ENCODE measurements at regions not wholly inside any gene's neighbourhood (a gene's known extent, or its start where the extent isn't known, plus 50 kb on each side); places are given as distances from the start of the nearest gene placed in this dataset.

DNA sequence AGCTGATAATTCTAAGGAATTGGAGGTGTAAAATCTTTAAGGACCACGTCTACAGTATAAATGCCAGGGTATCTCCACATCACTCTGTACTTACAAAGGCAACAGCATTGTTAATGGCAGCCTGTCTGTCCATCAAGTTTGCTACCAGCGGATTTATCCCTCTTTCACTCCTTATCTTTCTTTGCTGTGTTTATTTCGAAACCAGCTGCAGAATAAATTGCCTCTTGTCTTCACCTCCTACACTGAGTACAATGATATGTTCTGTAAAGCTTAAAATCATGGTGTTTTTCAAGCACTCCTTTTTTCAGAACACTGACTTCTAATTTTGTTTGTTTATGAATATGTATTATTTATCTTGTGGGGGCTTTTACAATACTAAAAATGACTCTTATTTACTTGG lies 1088.1 kb downstream of the NR2F1-AS1 start:
- intact Hi-C loops (cut with DNase I): no loop called here
- ATAC-seq: peak in 1 of 2 donors; percentile 53
- no peak for DNase-seq

DNA sequence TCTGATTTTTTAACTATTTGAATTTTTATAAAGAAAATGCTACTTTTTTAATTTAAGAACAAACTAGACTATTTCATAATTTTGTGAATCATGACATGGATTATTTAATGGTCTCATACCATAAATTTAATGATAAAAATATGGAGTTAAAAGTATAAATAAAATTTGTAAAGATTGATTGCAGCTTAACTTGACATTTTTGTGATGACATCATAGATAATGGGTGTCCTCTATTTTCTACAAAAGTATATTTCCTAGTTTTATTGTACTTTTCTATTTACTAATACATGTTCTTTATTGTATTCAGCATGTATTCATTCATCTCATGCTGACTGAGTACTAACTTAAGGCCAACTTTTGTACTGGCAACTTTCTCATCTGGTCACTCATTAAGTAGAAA lies 1096.5 kb downstream of the NR2F1-AS1 start:
- intact Hi-C loops (cut with DNase I): no loop called here
- no peak for DNase-seq
- ATAC-seq: no peak

DNA sequence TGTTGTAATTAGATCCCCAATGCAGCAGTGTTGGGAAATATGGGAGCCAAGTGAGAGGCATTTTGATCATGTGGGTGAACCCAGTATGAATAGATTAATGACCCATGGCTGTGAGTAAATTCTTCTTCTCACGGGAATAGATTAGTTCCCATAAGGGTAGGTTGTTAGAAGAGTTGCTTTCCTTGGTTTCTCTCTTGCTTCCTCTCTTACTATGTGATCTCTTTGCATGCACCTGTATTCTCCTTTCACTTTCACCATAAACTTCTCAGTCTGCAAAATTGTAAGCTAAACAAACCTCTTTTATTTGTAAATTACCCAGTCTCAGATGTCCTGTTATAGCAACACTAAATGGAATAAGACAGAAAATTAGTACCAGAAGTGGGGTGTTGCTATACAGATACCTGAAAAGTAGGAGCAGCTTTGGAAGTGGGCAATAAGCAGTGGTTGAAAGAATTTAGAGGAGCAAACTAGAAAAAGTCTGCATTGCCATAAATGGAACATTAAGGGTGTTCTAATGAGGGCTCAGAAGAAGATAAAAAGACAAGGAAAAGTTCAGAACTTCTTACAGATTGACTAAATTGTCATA lies 1090.0 kb upstream of the ARRDC3 start:
- intact Hi-C loops (cut with DNase I): no loop called here
- no peak for ATAC-seq

DNA sequence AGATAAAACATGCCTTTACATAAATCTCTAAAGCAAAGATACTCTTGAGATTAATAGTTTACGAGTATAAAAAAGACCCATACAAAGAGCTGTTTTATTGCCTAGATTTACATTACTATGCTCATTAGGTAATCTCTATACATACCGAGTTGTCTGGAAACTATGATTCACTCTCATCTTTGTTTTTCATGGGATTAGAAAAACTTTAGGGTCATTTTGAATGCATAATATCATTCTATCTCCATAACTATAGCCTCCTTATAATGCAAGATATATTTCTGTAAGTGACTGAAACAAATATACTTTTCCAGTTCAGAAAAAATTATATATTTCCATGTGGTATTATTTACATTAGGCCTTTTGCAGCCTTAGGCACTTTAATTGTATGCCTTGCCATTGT lies 1088.7 kb upstream of the ARRDC3 start:
- ATAC-seq (no peak), DNase-seq (no peak)
- intact Hi-C loops (cut with DNase I): no loop called here

More for the DNA sequence above, 1090.0 kb upstream of the ARRDC3 start:
- DNase-seq: no peak

DNA sequence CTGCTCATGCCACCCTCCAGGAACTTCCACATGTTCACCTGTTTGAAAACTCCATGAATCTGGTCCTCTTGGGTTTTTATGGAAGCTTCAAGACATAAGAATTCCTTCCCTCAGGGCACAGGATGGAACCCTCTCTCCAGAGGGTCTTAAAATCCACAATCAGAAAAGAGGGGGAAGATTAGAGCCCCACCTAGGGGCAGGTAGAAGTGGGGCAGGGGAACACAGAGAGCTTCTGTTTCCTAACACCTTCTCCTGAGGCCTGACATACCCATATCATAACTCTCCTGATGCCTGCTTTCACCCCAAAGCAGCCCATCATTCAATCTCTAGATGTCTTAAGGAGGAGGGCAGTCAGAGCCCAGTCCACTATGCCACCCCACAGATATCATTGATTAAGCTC lies 1087.7 kb upstream of the ARRDC3 start:
- no peak for DNase-seq

DNA sequence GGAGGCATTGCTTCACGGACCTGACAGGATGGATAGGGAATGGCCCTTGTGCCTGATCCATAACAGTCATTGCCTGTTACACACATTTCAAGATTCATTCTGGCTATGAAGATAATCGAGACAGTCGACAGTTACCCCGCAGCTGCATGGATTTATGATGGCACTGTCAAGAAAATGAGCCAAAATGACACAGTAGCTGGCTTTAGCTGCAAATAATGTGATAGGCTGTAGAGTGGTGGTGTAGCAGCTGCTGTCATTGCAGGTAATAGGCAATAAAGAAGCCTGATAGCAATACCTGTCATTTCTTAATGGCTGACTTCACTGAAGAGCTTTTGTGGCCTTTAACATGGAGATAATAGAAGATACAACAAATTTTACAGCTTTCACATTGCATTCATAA lies 1085.2 kb upstream of the ARRDC3 start:
- intact Hi-C loops (cut with DNase I): no loop called here
- DNase-seq (no peak), ATAC-seq (no peak)

More for the DNA sequence above, 1087.7 kb upstream of the ARRDC3 start:
- intact Hi-C loops (cut with DNase I): no loop called here
- ATAC-seq: no peak

DNA sequence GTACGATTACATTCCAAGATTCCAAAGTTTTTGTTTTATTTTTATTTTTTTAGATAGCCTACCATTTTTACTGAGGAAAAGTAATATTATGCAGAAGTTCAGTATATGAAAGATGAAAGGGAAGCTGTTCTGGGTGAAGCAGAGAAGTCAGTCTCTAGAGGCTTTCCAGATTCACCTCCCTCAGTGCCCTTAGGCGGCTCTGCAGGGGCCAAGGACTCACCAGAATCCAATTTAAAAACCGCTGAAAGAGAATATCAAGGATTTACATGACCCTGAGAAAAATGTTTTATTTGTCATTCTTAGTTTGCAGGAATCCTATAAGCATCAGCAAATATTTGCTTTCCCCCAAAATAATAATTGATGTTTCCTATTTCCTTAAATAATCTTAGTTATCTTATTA lies 1084.6 kb upstream of the ARRDC3 start:
- ATAC-seq: no peak
- no peak for DNase-seq
- intact Hi-C loops (cut with DNase I): no loop called here

DNA sequence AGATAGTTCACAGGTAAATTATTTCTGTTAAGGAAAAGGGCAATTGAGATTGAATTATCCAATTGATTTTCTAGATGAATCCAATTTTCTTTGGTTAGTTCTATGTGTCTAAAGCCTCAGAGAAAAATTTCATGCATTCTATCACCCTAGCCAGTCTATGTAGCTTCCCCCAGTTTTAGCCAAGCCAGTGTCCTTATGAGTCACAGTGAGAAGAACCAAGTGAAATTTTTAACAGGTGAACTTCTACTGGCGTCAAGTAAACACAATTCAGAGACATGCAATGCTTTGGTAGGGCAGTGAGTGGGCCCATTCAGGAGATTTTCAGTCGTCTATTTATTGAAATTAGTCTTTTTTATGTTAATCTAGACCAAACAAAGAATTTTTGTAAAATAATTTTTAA lies 1077.4 kb upstream of the ARRDC3 start:
- ATAC-seq (no peak), DNase-seq (no peak)
- intact Hi-C loops (cut with DNase I): no loop called here

DNA sequence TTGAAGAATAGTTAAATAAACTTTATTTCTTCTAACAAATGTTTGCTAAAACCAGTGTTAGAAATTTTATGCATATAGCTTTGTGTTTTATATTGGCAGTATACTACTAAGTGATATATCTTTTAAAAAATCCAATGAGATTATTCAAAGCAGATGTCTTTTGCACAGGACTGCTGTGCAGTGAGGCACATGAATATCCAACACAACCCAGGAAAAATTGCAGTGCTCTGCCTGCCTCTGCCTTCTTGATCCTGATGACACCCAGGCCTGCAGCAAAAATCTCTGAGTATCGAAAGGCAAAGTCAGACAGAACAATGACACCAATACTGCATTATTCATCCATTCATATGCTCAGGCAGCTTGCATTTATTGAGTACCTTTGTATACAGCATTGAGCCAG lies 1076.5 kb upstream of the ARRDC3 start:
- intact Hi-C loops (cut with DNase I): no loop called here
- no peak for DNase-seq
- ATAC-seq: no peak

DNA sequence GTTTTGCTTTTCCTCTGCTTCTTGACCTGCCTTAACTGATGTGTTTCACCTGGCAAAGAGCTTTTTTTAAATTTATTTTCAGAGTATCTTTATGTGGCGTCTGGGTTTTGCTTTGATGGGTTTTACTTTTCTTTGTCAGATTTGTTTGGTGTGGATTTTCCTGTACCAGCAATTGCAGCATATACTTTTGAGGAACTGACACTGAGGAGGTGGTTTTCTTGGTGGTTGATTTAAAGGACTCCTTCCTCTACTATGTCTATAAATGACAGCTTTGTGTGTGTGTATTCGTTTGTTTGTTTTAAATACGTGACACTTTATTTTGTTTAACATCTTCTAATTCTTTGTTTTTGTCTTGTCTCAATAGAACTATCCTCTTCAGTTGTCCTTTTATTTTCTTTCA lies 1071.9 kb upstream of the ARRDC3 start:
- DNase-seq (no peak), ATAC-seq (no peak)
- intact Hi-C loops (cut with DNase I): no loop called here

DNA sequence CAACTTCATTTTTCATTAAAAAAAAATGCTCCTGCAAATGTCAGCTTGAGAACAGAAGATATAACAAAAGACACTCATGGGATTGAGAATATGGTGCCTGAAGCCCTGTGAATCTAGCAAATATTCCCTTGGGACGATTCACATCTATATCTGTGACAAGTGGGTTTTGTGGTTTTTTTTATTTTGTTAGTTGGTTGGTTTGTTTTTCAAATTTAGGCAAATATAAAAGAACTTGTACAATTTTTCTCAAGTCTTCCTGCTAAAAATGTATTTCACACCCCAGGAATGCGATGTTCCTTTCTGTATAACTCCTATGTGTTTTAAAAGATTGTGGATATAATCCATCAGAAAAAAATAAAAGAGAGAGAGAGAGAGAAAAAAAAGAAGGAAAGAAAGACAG lies 1061.8 kb upstream of the ARRDC3 start:
- DNase-seq: no peak
- no peak for ATAC-seq
- intact Hi-C loops (cut with DNase I): no loop called here

DNA sequence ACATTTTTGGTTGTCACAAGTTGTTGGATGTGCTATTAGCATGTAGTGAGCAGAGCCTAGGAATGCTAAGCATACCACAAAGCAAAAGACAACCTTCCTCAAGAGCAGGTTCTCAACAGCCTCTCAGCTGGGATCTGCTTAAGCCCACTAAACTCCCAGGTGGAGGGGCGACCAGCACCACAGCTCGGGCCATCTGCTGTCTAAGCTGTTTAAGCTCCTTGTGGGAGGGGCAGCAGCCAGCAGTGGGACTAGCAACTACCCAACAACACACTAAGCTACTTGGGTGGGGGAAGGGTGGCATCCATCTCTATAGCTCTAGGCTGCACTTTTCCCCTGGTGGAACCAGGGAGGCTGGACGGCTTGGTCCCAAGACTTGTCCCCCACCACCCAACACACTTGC lies 1052.7 kb upstream of the ARRDC3 start:
- intact Hi-C loops (cut with DNase I): no loop called here
- ATAC-seq (no peak), DNase-seq (no peak)

DNA sequence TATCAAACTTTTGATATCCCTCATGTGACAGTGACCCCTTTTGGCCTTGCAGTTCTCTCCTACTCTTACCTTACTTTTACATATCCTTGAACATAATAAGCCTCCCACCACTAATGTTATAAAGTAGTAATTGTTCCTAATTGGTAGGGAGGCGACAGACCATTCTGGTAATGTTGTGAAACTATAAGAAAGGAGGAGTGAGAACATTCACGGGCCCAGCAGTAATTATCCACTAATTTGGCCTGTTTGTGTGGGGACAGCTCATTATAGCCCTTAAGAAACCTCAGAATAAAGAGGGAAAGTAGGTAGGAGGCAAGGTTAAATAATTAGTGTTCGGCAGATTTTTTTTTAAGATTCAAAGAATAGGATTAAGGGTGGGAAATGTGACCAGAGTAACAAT lies 1046.5 kb upstream of the ARRDC3 start:
- no peak for DNase-seq
- intact Hi-C loops (cut with DNase I): no loop called here
- ATAC-seq: no peak

DNA sequence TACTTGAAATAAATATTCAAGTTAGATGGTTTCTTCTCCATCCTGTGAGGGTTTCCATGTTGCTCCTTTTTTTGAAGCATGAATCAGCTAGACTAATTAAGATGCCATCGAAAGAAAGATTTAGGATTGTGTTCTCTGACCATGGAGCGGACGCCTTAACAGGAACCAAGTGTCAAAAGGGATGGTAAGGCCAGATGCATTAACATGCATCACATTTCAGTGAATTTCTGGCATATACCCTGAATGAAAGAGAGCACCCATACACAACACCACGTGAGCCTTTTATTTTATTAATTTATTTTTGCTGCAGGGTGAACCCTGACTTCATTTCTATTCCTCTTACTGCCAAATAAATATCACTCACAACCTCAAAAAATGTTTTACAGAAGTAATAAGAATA lies 1045.3 kb upstream of the ARRDC3 start:
- intact Hi-C loops (cut with DNase I): no loop called here
- DNase-seq (no peak), ATAC-seq (no peak)

DNA sequence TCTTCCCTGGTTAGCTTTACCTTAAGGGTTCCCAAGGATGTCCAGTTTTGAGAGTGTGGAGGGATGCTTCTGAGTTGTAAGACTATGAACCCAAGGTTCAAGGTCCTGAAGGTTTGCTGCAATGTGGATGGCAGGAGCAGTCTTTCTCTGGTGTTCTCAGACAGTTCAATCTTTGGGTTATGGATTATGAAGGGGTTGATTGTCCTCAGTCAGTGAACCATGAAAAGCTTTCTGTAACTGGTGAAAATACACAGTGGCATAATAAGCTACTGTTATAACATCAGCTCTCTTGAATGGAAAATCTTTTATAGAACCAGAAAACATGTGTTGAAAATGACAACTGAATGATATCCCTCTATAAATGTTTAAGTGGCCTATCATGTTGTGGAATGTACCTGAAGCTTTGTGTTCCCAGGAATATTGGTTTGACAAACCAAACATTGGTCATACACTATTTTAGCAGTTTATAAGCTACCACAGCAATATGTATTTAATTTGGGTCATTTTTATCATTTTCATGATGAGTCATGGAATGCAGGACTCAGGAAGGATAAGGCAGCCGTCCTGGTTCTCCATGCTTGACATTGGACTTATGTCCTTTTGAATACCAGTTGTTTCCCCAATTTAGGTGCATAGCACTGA lies 1041.8 kb upstream of the ARRDC3 start:
- ATAC-seq (no peak), DNase-seq (no peak)
- intact Hi-C loops (cut with DNase I): no loop called here

DNA sequence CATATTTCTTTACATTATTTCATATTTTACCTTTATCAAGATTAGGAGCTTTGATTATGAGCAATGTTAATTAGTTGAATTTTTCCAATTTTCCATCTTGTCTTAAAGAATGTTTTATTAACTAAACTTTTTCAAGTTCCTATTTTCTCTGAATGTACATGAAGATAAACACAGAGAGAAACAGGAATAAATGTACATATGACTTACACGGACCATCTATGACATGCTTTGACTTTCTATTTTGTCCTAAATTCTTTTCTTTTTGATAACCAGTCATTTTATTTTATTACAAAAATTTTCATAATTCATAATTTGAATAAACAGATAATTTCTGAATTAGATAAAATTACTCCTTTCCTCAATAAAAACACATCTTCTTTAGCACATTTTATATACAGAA lies 1038.8 kb upstream of the ARRDC3 start:
- ATAC-seq: no peak

DNA sequence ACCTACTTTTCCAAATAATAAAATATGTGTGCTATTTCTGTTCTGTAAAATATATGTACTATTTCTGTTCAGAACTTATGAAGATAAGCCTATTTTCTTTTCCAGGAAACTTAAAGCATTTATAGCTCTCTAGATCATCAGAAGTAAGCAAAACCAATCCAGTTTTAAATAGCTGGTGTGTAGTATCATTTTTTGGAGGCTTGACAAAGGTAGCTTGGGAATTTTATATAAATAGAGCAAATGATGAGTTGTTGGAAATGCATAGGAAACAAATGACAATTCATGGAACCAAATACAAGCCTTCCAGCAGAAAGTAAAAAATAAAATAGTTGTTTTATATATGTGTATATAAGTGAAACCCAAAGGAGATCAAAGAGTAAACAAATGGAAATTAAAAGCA lies 1038.1 kb upstream of the ARRDC3 start:
- intact Hi-C loops (cut with DNase I): no loop called here
- DNase-seq (no peak), ATAC-seq (no peak)

More for the DNA sequence above, 1038.8 kb upstream of the ARRDC3 start:
- intact Hi-C loops (cut with DNase I): no loop called here
- DNase-seq: no peak

DNA sequence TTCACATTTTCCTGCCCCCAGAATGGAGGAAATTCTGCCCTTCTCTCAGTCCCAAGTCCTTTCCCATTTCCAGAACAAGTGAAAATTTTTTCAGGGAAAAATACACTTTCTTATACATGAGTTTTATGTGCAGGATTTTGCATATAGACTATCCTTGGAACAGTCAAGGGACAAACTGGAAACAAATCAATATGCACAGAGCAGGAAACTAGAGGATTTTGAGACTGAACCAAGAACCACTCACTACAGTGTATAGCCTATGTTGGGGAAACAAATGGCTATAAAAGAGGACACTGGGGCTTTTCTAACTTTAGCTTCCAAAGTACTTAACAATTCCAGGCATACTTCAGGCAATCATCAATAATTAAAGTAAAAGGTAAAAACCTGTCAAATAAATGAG lies 1036.1 kb upstream of the ARRDC3 start:
- DNase-seq (no peak), ATAC-seq (no peak)
- intact Hi-C loops (cut with DNase I): no loop called here

DNA sequence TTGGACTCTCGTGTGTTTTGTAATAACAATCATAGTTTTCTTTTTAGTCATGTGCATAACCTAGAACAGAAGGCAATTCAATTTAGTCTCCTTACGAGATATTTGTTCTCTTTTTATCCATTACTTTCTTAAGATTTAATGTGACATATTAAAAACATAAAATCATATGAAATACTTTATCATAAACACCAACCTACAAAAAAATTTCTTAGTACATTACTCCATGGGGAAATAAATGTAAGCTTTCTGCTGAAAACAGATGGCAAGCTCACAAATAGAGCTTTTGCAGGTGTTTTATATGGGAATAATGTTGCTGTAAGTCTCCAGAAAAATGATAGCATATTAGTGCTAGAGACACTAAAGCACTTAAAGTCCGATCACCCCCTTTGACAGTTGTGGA lies 1035.2 kb upstream of the ARRDC3 start:
- DNase-seq (no peak), ATAC-seq (no peak)
- intact Hi-C loops (cut with DNase I): no loop called here

DNA sequence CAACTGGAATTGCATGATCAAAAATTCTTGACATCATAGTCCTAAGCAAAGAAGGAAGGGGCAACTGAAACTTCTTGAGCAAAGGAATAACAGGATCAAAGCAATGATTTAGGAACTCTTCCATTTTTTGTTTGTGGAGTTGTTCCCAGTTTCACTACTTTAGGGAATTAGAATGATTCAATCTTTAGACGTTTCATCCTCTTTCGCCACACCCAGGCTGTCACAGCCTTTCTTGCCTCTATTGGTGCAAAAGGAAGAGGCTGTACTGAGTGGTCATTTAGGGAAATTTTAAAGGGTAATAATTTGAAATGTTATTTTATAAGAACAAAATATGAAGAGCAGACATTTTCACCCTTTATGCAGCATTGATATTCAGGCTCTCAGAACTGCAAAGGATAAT lies 1026.0 kb upstream of the ARRDC3 start:
- DNase-seq (no peak), ATAC-seq (no peak)
- intact Hi-C loops (cut with DNase I): no loop called here

DNA sequence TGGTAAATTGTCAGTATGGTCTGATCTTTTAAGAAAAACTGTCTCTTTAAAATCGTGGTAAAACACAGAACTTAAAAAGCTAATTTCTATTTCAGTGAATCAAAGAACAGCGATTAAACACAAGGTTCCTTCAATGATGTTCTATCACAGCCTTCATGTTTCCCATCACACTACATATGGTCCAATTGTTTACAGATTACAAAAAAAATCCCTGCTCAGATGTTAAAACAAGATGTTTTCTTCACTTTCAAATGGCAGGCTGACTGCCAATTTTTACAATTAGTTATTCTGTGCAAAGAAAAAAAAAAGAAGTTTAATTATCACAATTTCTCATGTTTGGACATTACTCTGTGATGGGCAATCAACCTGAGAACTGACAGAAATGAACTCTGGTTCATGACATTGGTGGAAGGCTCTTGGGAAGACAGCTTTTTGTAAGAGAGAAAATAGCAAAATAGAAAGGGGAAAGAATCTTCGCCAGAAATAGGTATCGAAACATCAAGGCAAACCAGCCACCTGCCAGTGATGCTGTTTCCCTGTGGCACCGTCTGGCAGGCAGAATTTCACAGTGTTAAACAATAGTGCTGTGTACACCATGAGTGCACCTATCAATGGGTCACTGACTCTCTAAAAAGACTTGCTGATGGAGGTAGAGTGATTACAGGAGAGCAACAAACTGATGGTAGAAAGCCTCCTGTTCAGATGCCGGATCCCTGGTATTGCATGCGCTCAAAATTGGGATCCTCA lies 1020.0 kb upstream of the ARRDC3 start:
- ATAC-seq: no peak
- intact Hi-C loops (cut with DNase I): no loop called here
- no peak for DNase-seq

All from left cardiac atrium (tissue), 4 donors.